H9 (cell line): ENCODE measurements at regions not wholly inside any gene's neighbourhood (a gene's known extent, or its start where the extent isn't known, plus 50 kb on each side); places are given as distances from the start of the nearest gene placed in this dataset.

Experiments used
- DNase-seq: peaks from one replicate; pipeline ENCODE4 v3.0.0-alpha.2; 2017
- H2AFZ ChIP-seq: one replicate; pipeline ENCODE4 v1.6.1; 2013; ENCODE audit warnings: mild to moderate bottlenecking, low read length, control low read depth, moderate library complexity
- H2AK5ac ChIP-seq: 2 replicates; pipeline ENCODE4 v1.6.1; 2013; ENCODE audit warnings: low read length, control low read depth, mixed read lengths; ENCODE audit not compliant: insufficient read length
- H2BK120ac ChIP-seq: one replicate; pipeline ENCODE4 v1.6.1; 2013; ENCODE audit warnings: low read depth, mild to moderate bottlenecking, low read length, control low read depth, inconsistent platforms; ENCODE audit not compliant: poor library complexity, severe bottlenecking
- H2BK12ac ChIP-seq: 2 replicates; pipeline ENCODE4 v1.6.1; 2013; ENCODE audit warnings: low read length, control low read depth, mixed read lengths, low read depth; ENCODE audit not compliant: insufficient read length
- H2BK15ac ChIP-seq: 2 replicates; pipeline ENCODE4 v1.6.1; 2013; ENCODE audit warnings: low read depth, low read length, control low read depth
- H2BK20ac ChIP-seq: one replicate; pipeline ENCODE4 v1.6.1; 2013; ENCODE audit warnings: low read depth, mild to moderate bottlenecking, low read length, control low read depth, inconsistent platforms; ENCODE audit not compliant: poor library complexity, severe bottlenecking
- H2BK5ac ChIP-seq: 2 replicates; pipeline ENCODE4 v1.6.1; 2013; ENCODE audit warnings: low read length, control low read depth, mixed read lengths; ENCODE audit not compliant: insufficient read length
- H3K14ac ChIP-seq: 2 replicates; pipeline ENCODE4 v1.6.1; 2013; ENCODE audit warnings: low read length, control low read depth; ENCODE audit not compliant: insufficient read depth
- H3K18ac ChIP-seq: 2 replicates; pipeline ENCODE4 v1.6.1; 2013; ENCODE audit warnings: low read depth, mild to moderate bottlenecking, mixed read lengths, low read length, control low read depth; ENCODE audit not compliant: insufficient read length
- H3K23ac ChIP-seq: 2 replicates; pipeline ENCODE4 v1.6.1; 2013; ENCODE audit warnings: low read length, control low read depth, mixed read lengths, low read depth; ENCODE audit not compliant: insufficient read length
- H3K23me2 ChIP-seq: 2 replicates; pipeline ENCODE4 v1.6.1; 2013; ENCODE audit warnings: low read depth, mild to moderate bottlenecking, mixed read lengths, low read length, control low read depth; ENCODE audit not compliant: insufficient read length, poor library complexity, severe bottlenecking
- H3K27ac ChIP-seq: 2 replicates; pipeline ENCODE4 v1.5.1; 2013; ENCODE audit warnings: low read length, control low read depth, mixed read lengths, low read depth; ENCODE audit not compliant: insufficient read length
- H3K27me3 ChIP-seq: 2 replicates; pipeline ENCODE4 v1.6.1; 2013; ENCODE audit warnings: low read length, control low read depth, inconsistent platforms; ENCODE audit not compliant: insufficient read depth
- H3K4ac ChIP-seq: 2 replicates; pipeline ENCODE4 v1.6.1; 2013; ENCODE audit warnings: low read depth, mild to moderate bottlenecking, control low read depth, inconsistent platforms, low read length, moderate library complexity
- H3K4me1 ChIP-seq: 2 replicates; pipeline ENCODE4 v1.6.1; 2013; ENCODE audit warnings: low read length, control low read depth, inconsistent platforms; ENCODE audit not compliant: insufficient read depth
- H3K4me2 ChIP-seq: 2 replicates; pipeline ENCODE4 v1.6.1; 2013; ENCODE audit warnings: low read length, control low read depth, mixed read lengths; ENCODE audit not compliant: insufficient read length, insufficient read depth
- H3K56ac ChIP-seq: 2 replicates; pipeline ENCODE4 v1.6.1; 2013; ENCODE audit warnings: low read depth, mild to moderate bottlenecking, mixed read lengths, low read length, control low read depth; ENCODE audit not compliant: insufficient read length
- H3K79me1 ChIP-seq: 2 replicates; pipeline ENCODE4 v1.6.1; 2013; ENCODE audit warnings: low read depth, mild to moderate bottlenecking, moderate library complexity, low read length, control low read depth, inconsistent platforms; ENCODE audit not compliant: insufficient read depth, poor library complexity, severe bottlenecking
- H3K79me2 ChIP-seq: 2 replicates; pipeline ENCODE4 v1.6.1; 2013; ENCODE audit warnings: low read length, control low read depth, inconsistent platforms; ENCODE audit not compliant: insufficient read depth
- H3K9ac ChIP-seq: 2 replicates; pipeline ENCODE4 v1.6.1; 2013; ENCODE audit warnings: low read length, control low read depth, mixed read lengths; ENCODE audit not compliant: insufficient read length; ENCODE audit errors: extremely low read depth
- H3K9me3 ChIP-seq: one replicate; pipeline ENCODE4 v1.6.1; 2013; ENCODE audit warnings: low read depth, low read length, inconsistent platforms; ENCODE audit not compliant: control insufficient read depth
- H3T11ph ChIP-seq: one replicate; pipeline ENCODE4 v1.6.1; 2013; ENCODE audit warnings: mild to moderate bottlenecking, low read length, control low read depth, inconsistent platforms
- H4K20me1 ChIP-seq: one replicate; pipeline ENCODE4 v1.6.1; 2013; ENCODE audit not compliant: control insufficient read depth, insufficient read length, insufficient read depth
- H4K5ac ChIP-seq: 2 replicates; pipeline ENCODE4 v1.6.1; 2013; ENCODE audit warnings: low read depth, mild to moderate bottlenecking, mixed read lengths, low read length, control low read depth; ENCODE audit not compliant: insufficient read length
- H4K8ac ChIP-seq: replicated peaks from 2 replicates; pipeline ENCODE4 v1.6.1; 2013; ENCODE audit warnings: low read length, control low read depth, mixed read lengths, low read depth; ENCODE audit not compliant: insufficient read length
- H4K91ac ChIP-seq: 2 replicates; pipeline ENCODE4 v1.6.1; 2013; ENCODE audit warnings: low read depth, mild to moderate bottlenecking, moderate library complexity, mixed read lengths, low read length, control low read depth; ENCODE audit not compliant: insufficient read length
- H3K27ac Mint-ChIP-seq, 3 experiments: 2 replicates in 2 of 3; 3 replicates in 1 of 3; pipeline ENCODE4 v1.8.0; 2020 to 2021; ENCODE audit warnings: mixed read lengths in 3 of 3, mild to moderate bottlenecking in 1 of 3, moderate library complexity in 1 of 3
- H3K27me3 Mint-ChIP-seq: 2 replicates; pipeline ENCODE4 v1.8.0; 2021; ENCODE audit warnings: low read depth, mild to moderate bottlenecking, moderate library complexity, mixed read lengths
- H3K36me3 Mint-ChIP-seq, 3 experiments: 2 replicates in 2 of 3; 3 replicates in 1 of 3; pipeline ENCODE4 v1.8.0; 2020 to 2021; ENCODE audit warnings: low read depth in 3 of 3, mixed read lengths in 3 of 3; ENCODE audit not compliant: insufficient read depth in 1 of 3
- H3K4me1 Mint-ChIP-seq, 2 experiments: 2 replicates each; pipeline ENCODE4 v1.8.0; 2020; ENCODE audit warnings: mixed read lengths in 2 of 2
- H3K4me3 Mint-ChIP-seq, 2 experiments: 2 replicates in 1 of 2; 3 replicates in 1 of 2; pipeline ENCODE4 v1.8.0; 2020 to 2021; ENCODE audit warnings: mild to moderate bottlenecking in 2 of 2, mixed read lengths in 2 of 2, moderate library complexity in 1 of 2
- H3K9me3 Mint-ChIP-seq, 2 experiments: 2 replicates in 1 of 2; 3 replicates in 1 of 2; pipeline ENCODE4 v1.8.0; 2020; ENCODE audit warnings: mild to moderate bottlenecking in 2 of 2, mixed read lengths in 2 of 2, moderate library complexity in 1 of 2
- CTCF ChIP-seq: fragments of 200-600 bp; sonication (generic); conservative IDR thresholded peaks from 3 replicates; pipeline ENCODE4 v1.8.0; 2021; ENCODE audit warnings: antibody characterized with exemption, mild to moderate bottlenecking
- WGBS: extraction: QIAGEN DNeasy Blood & Tissue Kit; methylation state at CpG from one replicate; pipeline ENCODE4 v1.1.7; 2013; ENCODE audit warnings: missing lambda C conversion rate, low lambda C conversion rate, mixed read lengths; ENCODE audit not compliant: insufficient read length; ENCODE audit errors: extremely low coverage; 5-methylcytosine and 5-hydroxymethylcytosine counted together

DNA sequence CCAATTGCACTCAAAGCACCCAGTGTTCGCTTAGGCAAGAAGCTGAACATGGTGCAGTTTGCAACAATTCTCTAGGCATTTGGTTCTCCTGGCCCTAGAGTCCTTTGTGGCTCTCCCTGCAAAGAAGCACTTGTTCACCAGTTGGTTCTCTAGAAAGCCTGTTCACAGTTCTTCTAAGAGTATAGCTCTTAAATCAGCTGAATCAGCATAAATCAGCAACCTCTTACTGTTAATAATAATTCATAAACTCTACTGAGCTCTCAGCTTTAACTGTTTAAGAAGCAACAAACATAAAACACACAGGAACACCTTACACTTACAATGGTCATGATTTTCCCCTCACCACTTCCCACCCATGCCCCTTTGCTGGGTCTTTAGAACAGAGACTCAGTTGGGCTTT is 56.8 kb upstream of the PPP2R3A start:
- Histone ChIP-seq H3K9ac (no peak overlapping the region), H2BK15ac (no peak overlapping the region), H3K14ac (no peak overlapping the region), H2BK120ac (no peak overlapping the region), H3K56ac (no peak overlapping the region), H2BK20ac (no peak overlapping the region), H3K23ac (no peak overlapping the region), H3K27ac (no peak overlapping the region), H2BK5ac (no peak overlapping the region), H4K91ac (peak overlapping the region; percentile 41), H4K5ac (no peak overlapping the region), H3K23me2 (no peaks in the 10 kb centered on the region), H4K8ac (no peak overlapping the region), H3K79me1 (no peaks in the 10 kb centered on the region), H2AFZ (no peak overlapping the region), H3K4me2 (no peak overlapping the region), H2BK12ac (no peak overlapping the region), H3K79me2 (no peaks in the 10 kb centered on the region), H4K20me1 (no peaks in the 10 kb centered on the region), H3K27me3 (no peaks in the 10 kb centered on the region), H2AK5ac (no peak overlapping the region), H3K18ac (no peak overlapping the region), H3K4me1 (no peaks in the 10 kb centered on the region), H3K9me3 (no peaks in the 10 kb centered on the region), H3T11ph (no peak overlapping the region), H3K4ac (no peak overlapping the region)
- WGBS: no CpG with 5 or more reads among the region's 1 CpG
- Mint-ChIP-seq H3K4me1 (peaks cover 7 to 8% of the 10 kb centered on the region in 2 experiments), H3K36me3 (no peaks in the 10 kb centered on the region), H3K27me3 (peaks cover 3% of the 10 kb centered on the region; the same call in 1 of the 2 replicates), H3K4me3 (no peak overlapping the region; a peak in 1 of 5 replicates), H3K9me3 (peaks cover 0 to 3% of the 10 kb centered on the region in 2 experiments; a peak in 1 of 5 replicates), H3K27ac (no peak overlapping the region)
- TF ChIP-seq CTCF: no peak
- DNase-seq: no peak
